ENCODE measurements at regions not wholly inside any gene's neighbourhood (a gene's known extent, or its start where the extent isn't known, plus 50 kb on each side); places are given as distances from the start of the nearest gene placed in this dataset.

GRCh38 chr4:130922955-130923354 lies 1827.0 kb downstream of the C4orf33 start:
- no peaks in the 10 kb centered on the region for H3K27me3 ChIP-seq (ENCODE audit: control insufficient read depth, insufficient read depth, low read length)
- H3K36me3 ChIP-seq (ENCODE audit: control insufficient read depth, insufficient read depth, low read length), result no peaks in the 10 kb centered on the region
- FAIRE-seq (no peak), DNase-seq (ENCODE audit: low read depth) (no peak)
- no peak overlapping the region for H3K4me3 ChIP-seq (ENCODE audit: low read depth, low read length)
- no peak for TF ChIP-seq CTCF (IDR thresholded peaks at IDR 0.05; ENCODE audit: insufficient read depth, low read length, severe bottlenecking)

- no peak for TF ChIP-seq CTCF (IDR thresholded peaks at IDR 0.05; ENCODE audit: insufficient read depth, low read length, severe bottlenecking)
- H3K4me3 ChIP-seq (ENCODE audit: low read depth, low read length), result no peak overlapping the region
- no peaks in the 10 kb centered on the region for H3K36me3 ChIP-seq (ENCODE audit: control insufficient read depth, insufficient read depth, low read length)
- no peaks in the 10 kb centered on the region for H3K27me3 ChIP-seq (ENCODE audit: control insufficient read depth, insufficient read depth, low read length)
- DNase-seq (ENCODE audit: low read depth) (no peak), FAIRE-seq (no peak)
Observed at GRCh38 chr4:130955520-130955919, 1859.6 kb downstream of the C4orf33 start.

GRCh38 chr4:130985371-130985770 lies 1889.4 kb downstream of the C4orf33 start:
- FAIRE-seq (no peak), DNase-seq (ENCODE audit: low read depth) (no peak)
- Histone ChIP-seq H3K4me3 (ENCODE audit: low read depth, low read length) (no peak overlapping the region), H3K36me3 (ENCODE audit: control insufficient read depth, insufficient read depth, low read length) (no peaks in the 10 kb centered on the region), H3K27me3 (ENCODE audit: control insufficient read depth, insufficient read depth, low read length) (no peaks in the 10 kb centered on the region)
- no peak for TF ChIP-seq CTCF (IDR thresholded peaks at IDR 0.05; ENCODE audit: insufficient read depth, low read length, severe bottlenecking)

- Histone ChIP-seq H3K27me3 (ENCODE audit: control insufficient read depth, insufficient read depth, low read length) (no peaks in the 10 kb centered on the region), H3K4me3 (ENCODE audit: low read depth, low read length) (no peak overlapping the region), H3K36me3 (ENCODE audit: control insufficient read depth, insufficient read depth, low read length) (no peaks in the 10 kb centered on the region)
- TF ChIP-seq CTCF (IDR thresholded peaks at IDR 0.05; ENCODE audit: insufficient read depth, low read length, severe bottlenecking), result no peak
- FAIRE-seq (no peak), DNase-seq (ENCODE audit: low read depth) (no peak)
Observed at GRCh38 chr4:130995988-130996387, 1900.0 kb downstream of the C4orf33 start.

GRCh38 chr4:131001371-131001770 lies 1905.4 kb downstream of the C4orf33 start:
- peak; percentile 4 for DNase-seq (ENCODE audit: low read depth)

More at GRCh38 chr4:131001371-131001770, 1905.4 kb downstream of the C4orf33 start:
- TF ChIP-seq CTCF (IDR thresholded peaks at IDR 0.05; ENCODE audit: insufficient read depth, low read length, severe bottlenecking), result no peak
- Histone ChIP-seq H3K36me3 (ENCODE audit: control insufficient read depth, insufficient read depth, low read length) (no peaks in the 10 kb centered on the region), H3K4me3 (ENCODE audit: low read depth, low read length) (no peak overlapping the region), H3K27me3 (ENCODE audit: control insufficient read depth, insufficient read depth, low read length) (no peaks in the 10 kb centered on the region)
- no peak for FAIRE-seq
